ENCODE measurements at regions not wholly inside any gene's neighbourhood (a gene's known extent, or its start where the extent isn't known, plus 50 kb on each side); places are given as distances from the start of the nearest gene placed in this dataset.
"Not testable (repeated sequence)": the region's sequence is repeated elsewhere in the genome, so short reads cannot be mapped to it uniquely, and the experiment has no call there.

DNA sequence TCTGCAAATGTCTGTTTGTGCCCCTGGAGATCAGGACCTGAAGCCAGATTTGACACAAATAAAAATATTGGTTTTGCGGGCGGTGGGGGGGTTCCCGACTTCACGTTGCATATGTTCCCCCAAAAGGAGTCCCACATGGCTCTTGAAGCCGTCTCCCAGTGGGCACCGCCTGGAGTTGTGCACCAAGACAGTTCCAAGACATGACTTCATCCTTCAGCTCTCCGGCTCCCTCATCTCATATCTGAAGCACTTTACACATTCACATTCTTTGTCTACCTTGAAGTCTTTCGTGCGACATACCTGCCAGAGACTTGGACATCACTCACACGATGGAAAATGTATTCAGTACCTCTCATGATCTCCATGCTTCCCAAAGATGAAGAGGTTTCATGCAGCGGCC lies 362.8 kb upstream of the FOXK1 start:
- in situ Hi-C loops (cut with HindIII; ENCODE audit: low pct_ligation_motif_present, low pct_unique_long_range_greater_than_20kb, low sequenced_read_pairs), result no loop called here
- DNase-seq, result no peak

DNA sequence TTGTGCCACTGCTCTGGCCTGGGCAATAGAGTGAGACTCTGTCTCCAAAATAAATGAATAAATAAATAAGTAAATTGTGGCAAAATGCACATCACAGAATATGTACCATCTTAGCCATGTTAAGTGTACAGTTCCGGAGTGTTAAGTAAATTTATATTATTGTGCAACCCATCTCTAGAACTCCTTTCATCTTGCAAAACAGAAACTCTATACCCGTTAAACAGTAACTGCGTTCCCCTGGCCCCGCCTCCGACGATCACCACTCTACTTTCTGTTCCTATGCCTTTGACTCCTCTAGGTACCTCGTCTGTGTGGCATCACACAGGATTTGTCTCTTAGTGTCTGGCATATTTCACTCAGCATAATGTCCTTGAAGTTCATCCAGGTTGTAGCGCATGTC lies 356.4 kb upstream of the FOXK1 start:
- in situ Hi-C loops (cut with HindIII; ENCODE audit: low pct_ligation_motif_present, low pct_unique_long_range_greater_than_20kb, low sequenced_read_pairs), result no loop called here
- DNase-seq, result no peak

DNA sequence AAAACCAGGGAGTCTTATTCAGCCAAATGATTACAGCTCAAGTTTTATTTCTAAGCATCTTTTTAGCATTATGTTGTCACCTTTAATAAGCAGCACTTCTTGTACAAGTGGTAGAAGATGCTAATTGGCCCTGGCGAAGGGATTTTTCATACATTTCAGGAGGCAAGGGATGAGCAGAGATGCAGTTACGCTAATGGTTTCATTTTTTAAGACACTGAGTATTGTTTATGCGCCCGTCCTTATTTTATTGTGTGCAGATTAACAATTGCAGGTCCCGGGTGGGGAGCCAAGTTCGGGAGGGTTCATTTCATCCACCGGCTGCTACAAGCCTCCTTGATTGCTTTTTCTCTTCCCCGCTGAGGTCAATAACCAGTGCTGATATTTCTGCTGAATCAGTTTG lies 350.4 kb upstream of the FOXK1 start:
- no peak for DNase-seq
- in situ Hi-C loops (cut with HindIII; ENCODE audit: low pct_ligation_motif_present, low pct_unique_long_range_greater_than_20kb, low sequenced_read_pairs), result no loop called here

DNA sequence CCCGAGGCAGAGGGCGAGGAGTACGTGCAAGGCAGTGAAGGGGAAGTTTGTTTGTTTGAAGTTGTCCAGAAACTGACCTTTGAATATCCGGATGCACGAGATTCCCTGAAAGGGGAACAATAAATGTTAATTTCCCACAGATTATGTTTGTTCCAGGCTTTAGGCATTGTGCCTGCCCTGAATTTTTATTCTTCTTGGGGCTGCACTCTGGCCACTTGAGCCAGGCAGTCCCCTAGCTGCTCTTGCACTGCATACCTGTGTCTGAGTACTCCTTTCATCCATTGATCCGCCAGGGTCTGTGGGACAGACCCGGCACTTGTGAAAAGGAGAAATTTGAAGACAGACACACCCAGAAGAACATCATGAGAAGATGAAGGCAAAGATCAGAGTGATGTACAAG lies 343.5 kb upstream of the FOXK1 start:
- no peak for DNase-seq

GRCh38 chr7:4343272-4344247 lies 338.5 kb upstream of the FOXK1 start:
- no peak for DNase-seq
- in situ Hi-C loops (cut with HindIII; ENCODE audit: low pct_ligation_motif_present, low pct_unique_long_range_greater_than_20kb, low sequenced_read_pairs), result no loop called here

More for the DNA sequence above, 343.5 kb upstream of the FOXK1 start:
- in situ Hi-C loops (cut with HindIII; ENCODE audit: low pct_ligation_motif_present, low pct_unique_long_range_greater_than_20kb, low sequenced_read_pairs), result no loop called here

DNA sequence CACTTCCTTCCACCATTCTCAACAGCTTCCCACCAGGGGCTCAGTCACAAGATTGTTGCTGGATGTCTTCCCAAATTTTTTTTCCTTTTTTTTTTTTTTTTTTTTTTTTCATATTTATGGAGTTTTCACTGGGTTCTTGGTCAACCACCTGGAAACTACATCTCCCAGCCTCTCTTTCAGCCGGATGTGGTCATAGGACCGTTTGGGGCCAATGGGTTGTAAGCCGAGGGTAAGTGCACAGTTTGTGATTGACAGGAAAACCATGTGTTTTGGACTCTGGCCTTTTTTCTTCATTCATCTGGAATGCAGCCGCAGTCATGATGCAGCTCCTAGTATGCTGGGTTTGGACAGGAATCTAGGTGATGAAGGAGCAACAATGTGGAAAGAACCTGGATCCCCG lies 337.1 kb upstream of the FOXK1 start:
- in situ Hi-C loops (cut with HindIII; ENCODE audit: low pct_ligation_motif_present, low pct_unique_long_range_greater_than_20kb, low sequenced_read_pairs), result no loop called here
- DNase-seq, result no peak

- in situ Hi-C loops (cut with HindIII; ENCODE audit: low pct_ligation_motif_present, low pct_unique_long_range_greater_than_20kb, low sequenced_read_pairs), result no loop called here
- DNase-seq, result no peak
Observed at GRCh38 chr7:4352069-4352468, 330.0 kb upstream of the FOXK1 start.

DNA sequence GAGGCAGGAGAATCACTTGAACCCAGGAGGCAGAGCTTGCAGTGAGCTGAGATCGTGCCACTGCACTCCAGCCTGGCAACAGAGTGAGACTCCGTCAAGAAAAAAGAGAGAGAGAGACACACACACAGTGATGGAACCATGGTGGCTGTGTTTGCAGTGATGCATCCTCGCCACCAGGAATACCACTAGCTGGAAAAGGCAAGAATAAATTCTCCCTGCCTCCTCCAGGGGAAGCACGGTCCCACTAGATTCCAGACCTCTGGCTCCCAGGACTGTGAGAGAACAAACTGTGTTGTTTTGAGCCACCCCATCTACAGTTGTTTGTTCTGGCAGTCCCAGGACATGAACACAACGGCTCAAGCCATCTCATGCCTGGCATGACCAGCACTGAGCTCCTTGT lies 320.3 kb upstream of the FOXK1 start:
- in situ Hi-C loops (cut with HindIII; ENCODE audit: low pct_ligation_motif_present, low pct_unique_long_range_greater_than_20kb, low sequenced_read_pairs), result no loop called here
- no peak for DNase-seq

DNA sequence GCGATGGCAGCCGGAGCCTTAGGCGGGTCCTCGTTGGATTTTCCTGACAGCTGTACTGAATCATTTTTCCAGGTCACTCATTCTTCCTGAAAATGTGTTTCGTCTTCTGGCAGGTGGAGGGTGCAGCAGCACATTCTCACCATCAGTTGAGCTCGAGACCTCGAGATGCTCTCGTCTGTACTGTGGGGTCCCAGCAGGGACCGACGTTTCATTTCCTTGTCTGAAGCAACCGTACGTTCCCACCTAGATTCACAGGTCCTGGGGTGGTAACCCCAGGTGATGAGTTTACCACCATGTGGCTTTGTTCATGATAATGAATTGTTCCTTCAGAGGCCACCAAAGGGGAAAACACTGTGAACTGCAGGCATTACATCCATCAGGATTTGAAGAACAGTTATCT lies 298.5 kb upstream of the FOXK1 start:
- in situ Hi-C loops (cut with HindIII; ENCODE audit: low pct_ligation_motif_present, low pct_unique_long_range_greater_than_20kb, low sequenced_read_pairs), result no loop called here
- no peak for DNase-seq

DNA sequence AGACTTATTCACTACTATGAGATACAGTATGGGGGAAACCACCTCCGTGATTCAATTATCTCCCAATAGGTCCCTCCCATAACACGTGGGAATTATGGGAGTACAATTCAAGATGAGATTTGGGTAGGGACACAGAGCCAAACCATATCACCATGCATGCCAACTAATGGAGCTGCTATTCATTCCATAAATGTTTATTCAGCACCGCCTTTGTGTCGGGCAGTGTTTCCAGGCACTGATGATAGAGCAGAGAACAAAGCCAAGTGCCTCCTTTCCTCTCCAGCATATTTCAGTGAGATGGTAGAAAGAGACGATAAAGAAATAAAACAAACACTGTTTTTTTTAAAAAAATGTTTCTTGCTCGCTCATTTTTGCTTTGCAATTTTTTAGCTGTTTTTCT lies 295.9 kb upstream of the FOXK1 start:
- no peak for DNase-seq
- in situ Hi-C loops (cut with HindIII; ENCODE audit: low pct_ligation_motif_present, low pct_unique_long_range_greater_than_20kb, low sequenced_read_pairs), result no loop called here

- in situ Hi-C loops (cut with HindIII; ENCODE audit: low pct_ligation_motif_present, low pct_unique_long_range_greater_than_20kb, low sequenced_read_pairs); DNase-seq: not testable (repeated sequence)
Observed at GRCh38 chr7:4391103-4391502, 291.0 kb upstream of the FOXK1 start.

DNA sequence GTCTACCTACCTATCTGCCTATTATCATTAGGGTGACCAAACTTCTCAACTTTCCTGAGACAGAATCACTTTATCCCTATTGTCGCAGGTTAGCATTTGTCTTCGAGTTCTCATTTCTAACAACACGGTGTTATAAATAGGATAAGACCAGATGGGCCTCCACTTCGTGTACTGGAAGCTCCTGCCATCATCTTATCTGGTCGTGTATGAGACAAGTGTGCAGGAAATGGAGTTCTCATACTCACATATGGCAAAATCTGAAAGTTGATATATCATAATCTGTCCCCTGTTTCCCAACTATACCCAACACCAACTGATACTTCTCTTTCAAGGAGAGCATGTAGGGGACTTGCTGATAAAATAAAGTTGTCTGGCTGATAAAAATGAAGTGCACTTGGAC lies 287.4 kb upstream of the FOXK1 start:
- DNase-seq, result no peak

GRCh38 chr7:4399121-4399520 lies 283.0 kb upstream of the FOXK1 start:
- no peak for DNase-seq
- in situ Hi-C loops (cut with HindIII; ENCODE audit: low pct_ligation_motif_present, low pct_unique_long_range_greater_than_20kb, low sequenced_read_pairs), result no loop called here

More for the DNA sequence above, 287.4 kb upstream of the FOXK1 start:
- in situ Hi-C loops (cut with HindIII; ENCODE audit: low pct_ligation_motif_present, low pct_unique_long_range_greater_than_20kb, low sequenced_read_pairs), result no loop called here

DNA sequence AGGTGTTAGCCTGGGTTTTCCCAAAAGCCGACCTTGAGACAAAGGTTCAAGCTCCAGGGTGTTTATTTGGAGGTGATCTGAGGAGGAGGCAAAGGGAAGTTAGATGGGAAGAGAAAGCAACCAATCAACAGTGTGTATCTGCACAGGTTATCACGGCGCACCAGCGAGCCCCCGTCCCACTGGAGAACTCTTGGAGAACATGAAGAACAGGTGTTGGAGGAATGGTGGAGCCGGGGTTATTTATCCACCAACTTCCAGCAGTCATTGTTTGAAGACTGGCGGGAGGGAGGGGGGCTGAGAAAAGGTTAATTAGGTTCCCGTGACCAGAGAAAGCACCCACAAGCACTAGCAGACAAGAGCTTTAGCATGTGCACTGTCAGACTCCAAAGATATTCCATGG lies 282.5 kb upstream of the FOXK1 start:
- no peak for DNase-seq
- in situ Hi-C loops (cut with HindIII; ENCODE audit: low pct_ligation_motif_present, low pct_unique_long_range_greater_than_20kb, low sequenced_read_pairs), result no loop called here

DNA sequence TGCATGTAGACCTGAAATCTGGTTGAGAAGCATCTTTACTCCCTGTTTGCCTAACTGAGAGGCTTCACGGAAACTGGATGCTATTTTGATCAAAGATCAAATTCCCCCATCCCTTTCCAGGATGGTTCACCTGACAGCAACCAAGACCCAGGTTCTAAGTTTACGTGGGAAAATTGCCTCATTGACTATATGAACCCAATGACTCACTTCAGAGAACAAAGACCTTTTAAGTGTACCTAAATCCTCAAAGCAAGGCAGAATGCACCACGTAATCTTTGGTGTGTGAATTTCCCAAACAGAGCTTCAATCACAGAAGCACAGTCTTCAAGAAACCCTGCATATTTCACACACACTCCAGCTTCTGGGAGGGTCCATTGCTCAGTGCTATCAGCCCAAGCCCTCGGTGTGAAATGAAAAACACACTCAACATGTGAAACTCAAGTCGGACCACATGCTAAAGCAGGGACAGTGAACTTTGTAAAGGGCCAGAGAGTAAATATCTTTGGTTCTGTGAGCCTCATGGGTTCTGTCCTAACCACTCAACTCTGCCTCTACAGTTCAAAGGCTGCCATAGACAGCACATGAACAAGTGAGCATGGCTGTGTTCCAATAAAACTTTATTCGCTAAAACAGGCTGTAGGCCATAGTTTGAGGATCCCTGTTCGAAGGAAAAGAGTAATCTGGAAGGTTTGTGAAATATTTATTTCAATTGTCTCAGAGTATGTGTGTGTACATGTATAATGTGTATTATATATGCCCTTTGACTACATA lies 275.6 kb upstream of the FOXK1 start:
- in situ Hi-C loops (cut with HindIII; ENCODE audit: low pct_ligation_motif_present, low pct_unique_long_range_greater_than_20kb, low sequenced_read_pairs), result no loop called here
- no peak for DNase-seq

DNA sequence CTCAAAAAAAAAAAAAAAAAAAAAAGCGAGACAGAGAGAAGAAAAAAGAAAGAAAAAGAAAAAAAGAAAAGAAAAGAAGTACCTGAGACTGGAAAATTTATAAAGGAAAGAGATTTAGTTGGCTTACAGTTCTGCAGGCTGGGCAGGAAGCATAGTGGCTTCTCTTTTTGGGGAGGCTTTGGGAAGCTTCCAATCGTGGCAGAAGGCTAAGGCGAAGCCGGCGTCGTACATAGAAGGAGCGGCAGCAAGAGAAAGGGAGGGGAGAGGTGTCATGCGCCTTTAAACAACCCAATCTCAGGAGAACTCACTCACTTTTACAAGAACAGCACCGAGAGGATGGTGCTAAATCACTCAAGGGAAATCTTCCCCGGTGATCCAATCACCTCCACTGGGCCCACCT lies 272.1 kb upstream of the FOXK1 start:
- no peak for DNase-seq
- in situ Hi-C loops (cut with HindIII; ENCODE audit: low pct_ligation_motif_present, low pct_unique_long_range_greater_than_20kb, low sequenced_read_pairs), result no loop called here

GRCh38 chr7:4416396-4417056 lies 265.6 kb upstream of the FOXK1 start:
- in situ Hi-C loops (cut with HindIII; ENCODE audit: low pct_ligation_motif_present, low pct_unique_long_range_greater_than_20kb, low sequenced_read_pairs), result no loop called here
- no peak for DNase-seq

- DNase-seq, result no peak
- in situ Hi-C loops (cut with HindIII; ENCODE audit: low pct_ligation_motif_present, low pct_unique_long_range_greater_than_20kb, low sequenced_read_pairs), result no loop called here
Observed at GRCh38 chr7:4428526-4428925, 253.6 kb upstream of the FOXK1 start.

DNA sequence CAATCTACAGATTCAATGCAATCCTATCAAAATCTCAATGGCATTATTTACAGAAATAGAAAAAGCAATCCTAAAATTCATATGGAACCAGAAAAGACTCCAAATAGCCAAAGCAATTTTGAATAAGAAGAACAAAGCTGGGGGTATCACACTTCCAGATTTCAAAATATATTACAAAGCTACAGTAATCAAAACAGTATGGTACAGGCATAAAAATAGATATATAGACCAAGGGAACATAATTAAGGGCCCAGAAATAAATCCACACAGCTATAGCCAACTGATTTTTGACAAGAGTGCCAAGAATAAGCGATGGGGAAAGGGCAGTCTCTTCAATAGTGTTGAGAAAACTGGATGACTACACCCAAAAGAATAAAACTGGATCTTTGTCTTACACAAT lies 251.9 kb upstream of the FOXK1 start:
- in situ Hi-C loops (cut with HindIII; ENCODE audit: low pct_ligation_motif_present, low pct_unique_long_range_greater_than_20kb, low sequenced_read_pairs), result no loop called here

More for the DNA sequence above, 251.9 kb upstream of the FOXK1 start:
- DNase-seq, result no peak
